ENCODE measurements at regions not wholly inside any gene's neighbourhood (a gene's known extent, or its start where the extent isn't known, plus 50 kb on each side); places are given as distances from the start of the nearest gene placed in this dataset.

GRCh38 chr7:3235322-3235721 lies 65.7 kb upstream of the SDK1 start:
- Mint-ChIP-seq H3K27me3 (peaks cover 16% of the 10 kb centered on the region), H3K9me3 (peaks cover 25% of the 10 kb centered on the region), H3K4me3 (no peak overlapping the region), H3K4me1 (ENCODE audit: low read depth) (no peaks in the 10 kb centered on the region), H3K27ac (no peak overlapping the region), H3K36me3 (ENCODE audit: low read depth) (no peaks in the 10 kb centered on the region)
- DNase-seq: no peak

DNA sequence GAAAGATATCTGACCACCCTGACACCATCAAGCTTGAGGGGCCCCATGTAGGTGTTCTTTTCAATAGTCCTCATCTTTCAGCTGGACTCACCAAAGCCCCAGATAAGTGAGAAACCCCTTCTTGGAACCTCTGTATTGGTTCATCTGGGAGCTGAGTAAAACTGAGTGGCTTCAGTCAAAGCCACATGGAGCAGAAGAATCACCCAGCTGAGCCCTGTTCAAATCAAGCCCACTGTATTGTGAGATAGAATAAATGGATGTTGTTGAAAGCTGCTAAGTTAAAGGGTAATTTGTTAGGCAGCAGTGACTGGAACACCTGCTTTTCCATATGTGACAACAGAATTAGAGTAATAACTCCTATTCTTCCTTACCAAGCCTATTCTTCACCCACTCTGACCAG lies 64.8 kb upstream of the SDK1 start:
- H3K27ac Mint-ChIP-seq: no peak overlapping the region
- H3K9me3 Mint-ChIP-seq: peaks cover 25% of the 10 kb centered on the region
- H3K4me1 Mint-ChIP-seq (ENCODE audit: low read depth): no peaks in the 10 kb centered on the region
- H3K27me3 Mint-ChIP-seq: peaks cover 16% of the 10 kb centered on the region
- H3K4me3 Mint-ChIP-seq: no peak overlapping the region
- H3K36me3 Mint-ChIP-seq (ENCODE audit: low read depth): no peaks in the 10 kb centered on the region
- DNase-seq: no peak

- peaks cover 25% of the 10 kb centered on the region for H3K9me3 Mint-ChIP-seq
- H3K36me3 Mint-ChIP-seq (ENCODE audit: low read depth): no peaks in the 10 kb centered on the region
- DNase-seq: no peak
- H3K4me1 Mint-ChIP-seq (ENCODE audit: low read depth): no peaks in the 10 kb centered on the region
- no peak overlapping the region for H3K4me3 Mint-ChIP-seq
- H3K27me3 Mint-ChIP-seq: peaks cover 12% of the 10 kb centered on the region
- no peak overlapping the region for H3K27ac Mint-ChIP-seq
Observed at GRCh38 chr7:3238525-3239210, 62.4 kb upstream of the SDK1 start.

GRCh38 chr7:3239291-3239691 lies 61.8 kb upstream of the SDK1 start:
- no peak for DNase-seq
- H3K9me3 Mint-ChIP-seq: peaks cover 25% of the 10 kb centered on the region
- H3K36me3 Mint-ChIP-seq (ENCODE audit: low read depth): no peaks in the 10 kb centered on the region
- no peak overlapping the region for H3K27ac Mint-ChIP-seq
- H3K4me3 Mint-ChIP-seq: no peak overlapping the region
- no peaks in the 10 kb centered on the region for H3K4me1 Mint-ChIP-seq (ENCODE audit: low read depth)
- peaks cover 11% of the 10 kb centered on the region for H3K27me3 Mint-ChIP-seq

GRCh38 chr7:3240826-3241430 lies 60.1 kb upstream of the SDK1 start:
- DNase-seq: no peak
- Mint-ChIP-seq H3K4me3 (no peak overlapping the region), H3K9me3 (peaks cover 15% of the 10 kb centered on the region), H3K27me3 (peaks cover 10% of the 10 kb centered on the region), H3K27ac (no peak overlapping the region), H3K36me3 (ENCODE audit: low read depth) (no peaks in the 10 kb centered on the region), H3K4me1 (ENCODE audit: low read depth) (no peaks in the 10 kb centered on the region)

GRCh38 chr7:3241686-3242258 lies 59.3 kb upstream of the SDK1 start:
- H3K27ac Mint-ChIP-seq: no peak overlapping the region
- peaks cover 12% of the 10 kb centered on the region for H3K9me3 Mint-ChIP-seq
- H3K27me3 Mint-ChIP-seq: peaks cover 6% of the 10 kb centered on the region
- H3K4me3 Mint-ChIP-seq: no peak overlapping the region
- no peaks in the 10 kb centered on the region for H3K36me3 Mint-ChIP-seq (ENCODE audit: low read depth)
- no peak for DNase-seq
- H3K4me1 Mint-ChIP-seq (ENCODE audit: low read depth): no peaks in the 10 kb centered on the region

DNA sequence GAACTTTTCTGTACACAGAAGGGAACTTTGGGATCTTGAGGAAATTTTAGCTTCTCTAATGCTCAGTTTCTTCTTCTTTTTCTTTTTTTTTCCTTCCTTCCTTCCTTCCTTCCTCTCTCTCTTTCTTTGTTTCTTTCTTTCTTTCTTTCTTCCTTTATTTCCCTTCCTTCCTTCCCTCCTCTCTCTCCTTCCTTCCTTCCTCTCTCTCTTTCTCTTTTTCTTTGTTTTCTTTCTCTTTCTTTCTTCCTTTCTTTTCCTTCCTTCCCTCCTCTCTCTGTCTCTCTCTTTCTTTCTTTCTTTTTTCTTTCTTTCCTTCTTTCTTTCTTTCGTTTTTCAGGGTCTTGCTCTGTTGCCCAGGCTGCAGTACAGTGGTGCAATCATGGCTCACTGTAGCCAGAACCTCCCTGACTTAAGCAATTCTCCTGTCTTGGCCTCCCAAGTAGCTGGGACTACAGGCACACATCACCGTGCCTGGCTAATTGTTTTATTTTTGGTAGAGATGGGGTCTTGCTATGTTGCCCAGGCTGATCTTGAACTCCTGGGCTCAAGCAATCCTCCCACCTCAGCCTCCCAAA lies 58.6 kb upstream of the SDK1 start:
- Mint-ChIP-seq H3K4me1 (ENCODE audit: low read depth) (no peaks in the 10 kb centered on the region), H3K4me3 (no peak overlapping the region), H3K27me3 (peaks cover 2% of the 10 kb centered on the region), H3K36me3 (ENCODE audit: low read depth) (no peaks in the 10 kb centered on the region), H3K9me3 (peaks cover 7% of the 10 kb centered on the region), H3K27ac (no peak overlapping the region)
- DNase-seq: no peak

- Mint-ChIP-seq H3K27ac (no peak overlapping the region), H3K27me3 (no peaks in the 10 kb centered on the region), H3K36me3 (ENCODE audit: low read depth) (no peaks in the 10 kb centered on the region), H3K9me3 (peaks cover 3% of the 10 kb centered on the region), H3K4me3 (no peak overlapping the region), H3K4me1 (ENCODE audit: low read depth) (no peaks in the 10 kb centered on the region)
- DNase-seq: no peak
Observed at GRCh38 chr7:3243256-3243655, 57.8 kb upstream of the SDK1 start.

DNA sequence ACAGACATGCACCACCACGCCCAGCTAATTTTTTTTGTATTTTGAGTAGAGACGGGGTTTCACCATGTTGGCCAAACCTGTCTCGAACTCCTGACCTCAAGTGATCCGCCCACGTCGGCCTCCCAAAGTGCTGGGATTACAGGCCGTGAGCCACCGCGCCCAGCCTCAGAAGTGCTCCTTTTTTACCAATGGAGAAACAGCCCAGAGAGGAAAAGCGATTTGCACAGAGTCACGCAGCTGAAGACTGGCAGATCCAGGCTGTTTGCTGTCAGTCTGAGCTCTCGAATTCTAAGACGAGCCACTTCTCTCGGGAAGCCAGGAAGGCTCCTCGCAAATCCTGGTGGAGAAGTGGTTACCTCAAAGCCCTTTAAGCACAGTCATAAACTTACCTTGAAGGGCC lies 57.4 kb upstream of the SDK1 start:
- H3K27me3 Mint-ChIP-seq: no peaks in the 10 kb centered on the region

DNA sequence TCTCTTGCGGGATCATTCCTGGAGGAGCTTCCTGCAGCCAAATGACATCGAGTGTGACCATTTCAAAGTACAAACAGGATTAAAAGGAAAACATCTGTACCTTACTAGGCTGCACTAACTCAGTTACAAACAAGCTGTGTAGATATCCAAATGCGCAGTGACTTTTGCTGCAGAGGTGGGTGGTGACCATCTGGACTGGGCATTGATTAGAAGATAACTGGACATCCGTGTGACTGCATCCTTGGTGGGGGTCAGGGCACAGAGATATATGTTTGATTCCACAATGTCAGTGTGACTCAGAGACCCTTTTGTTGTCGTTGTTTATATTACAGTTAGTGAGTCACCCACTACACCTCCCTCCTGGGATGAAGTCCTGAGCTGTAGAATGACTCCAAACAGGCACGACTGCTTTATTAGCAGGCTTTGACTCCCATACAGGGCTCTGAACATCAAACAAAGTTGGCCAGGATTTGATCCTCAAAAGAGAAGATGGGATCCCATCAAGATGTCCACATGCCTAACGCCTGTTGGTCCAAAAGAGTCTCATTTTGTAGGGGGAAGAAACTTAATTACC lies 56.7 kb upstream of the SDK1 start:
- no peaks in the 10 kb centered on the region for H3K27me3 Mint-ChIP-seq
- DNase-seq: no peak
- no peak overlapping the region for H3K4me3 Mint-ChIP-seq
- no peak overlapping the region for H3K27ac Mint-ChIP-seq
- no peaks in the 10 kb centered on the region for H3K36me3 Mint-ChIP-seq (ENCODE audit: low read depth)
- H3K9me3 Mint-ChIP-seq: peaks cover 3% of the 10 kb centered on the region
- H3K4me1 Mint-ChIP-seq (ENCODE audit: low read depth): no peaks in the 10 kb centered on the region

More for the DNA sequence above, 57.4 kb upstream of the SDK1 start:
- Mint-ChIP-seq H3K36me3 (ENCODE audit: low read depth) (no peaks in the 10 kb centered on the region), H3K9me3 (peaks cover 3% of the 10 kb centered on the region), H3K4me1 (ENCODE audit: low read depth) (no peaks in the 10 kb centered on the region), H3K4me3 (no peak overlapping the region), H3K27ac (no peak overlapping the region)
- no peak for DNase-seq

DNA sequence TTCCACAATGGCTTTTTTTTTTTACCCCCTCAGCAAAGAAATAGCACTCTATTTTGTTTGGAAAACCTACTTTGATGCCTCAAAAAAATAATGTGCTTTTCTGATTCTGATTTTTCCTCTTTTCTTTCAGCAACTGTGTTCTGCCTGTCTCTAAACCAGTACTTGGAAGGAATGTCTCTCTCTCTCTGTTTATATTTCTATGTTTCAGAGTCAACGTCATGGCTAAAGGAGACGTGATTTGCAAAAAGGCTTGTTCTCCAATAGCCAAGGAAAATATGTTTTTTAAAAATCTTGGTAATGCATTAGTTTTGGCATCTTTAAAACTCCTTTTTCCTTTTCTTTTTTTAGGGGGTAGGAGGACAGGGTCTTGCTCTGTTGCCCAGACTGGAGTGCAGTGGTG lies 56.0 kb upstream of the SDK1 start:
- Mint-ChIP-seq H3K4me1 (ENCODE audit: low read depth) (no peaks in the 10 kb centered on the region), H3K9me3 (peaks cover 3% of the 10 kb centered on the region), H3K27me3 (no peaks in the 10 kb centered on the region), H3K36me3 (ENCODE audit: low read depth) (no peaks in the 10 kb centered on the region), H3K27ac (no peak overlapping the region), H3K4me3 (no peak overlapping the region)
- DNase-seq: no peak

DNA sequence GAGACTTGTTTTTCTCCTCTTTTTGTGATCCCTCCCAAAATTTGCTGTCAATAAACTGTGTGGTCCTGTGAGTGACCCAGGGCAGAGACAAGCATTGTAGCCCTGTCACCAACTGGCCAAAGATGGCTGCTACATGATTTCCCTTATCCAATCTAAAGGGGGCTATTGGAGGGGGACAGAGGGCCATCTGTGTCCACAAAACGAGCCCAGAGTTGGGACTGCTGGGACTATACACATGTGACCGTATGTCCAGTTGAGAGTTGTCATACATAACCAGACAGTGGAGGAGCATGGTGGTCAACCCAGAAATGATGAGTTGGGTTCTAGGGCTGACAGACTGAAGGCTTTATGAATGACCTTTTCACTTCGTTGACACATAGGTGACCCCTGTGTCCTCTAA lies 55.3 kb upstream of the SDK1 start:
- Mint-ChIP-seq H3K4me3 (no peak overlapping the region), H3K4me1 (ENCODE audit: low read depth) (peaks cover 2% of the 10 kb centered on the region), H3K9me3 (peaks cover 3% of the 10 kb centered on the region), H3K27ac (no peak overlapping the region), H3K27me3 (no peaks in the 10 kb centered on the region), H3K36me3 (ENCODE audit: low read depth) (no peaks in the 10 kb centered on the region)
- no peak for DNase-seq

- Mint-ChIP-seq H3K4me3 (no peak overlapping the region), H3K36me3 (ENCODE audit: low read depth) (no peaks in the 10 kb centered on the region), H3K9me3 (peaks cover 3% of the 10 kb centered on the region), H3K4me1 (ENCODE audit: low read depth) (peaks cover 6% of the 10 kb centered on the region), H3K27me3 (no peaks in the 10 kb centered on the region), H3K27ac (no peak overlapping the region)
- no peak for DNase-seq
Observed at GRCh38 chr7:3246127-3246526, 54.9 kb upstream of the SDK1 start.

DNA sequence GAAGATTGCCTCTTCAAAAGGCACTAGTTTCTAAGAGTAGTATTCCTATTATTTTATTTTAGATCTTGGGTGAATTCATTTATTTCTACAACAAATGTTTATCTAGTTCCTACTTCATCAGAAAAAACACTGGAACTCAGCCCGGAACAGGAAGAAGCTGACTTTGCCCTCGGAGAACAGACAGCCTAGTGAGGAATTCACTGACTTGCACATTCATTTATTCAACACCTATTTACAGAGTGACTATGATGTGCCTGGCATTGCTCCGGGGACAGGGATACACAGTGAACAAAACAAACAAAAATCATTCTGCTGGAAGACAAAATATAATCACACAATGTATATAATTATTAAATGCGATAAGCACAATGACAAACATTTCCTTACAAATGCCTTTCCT lies 54.4 kb upstream of the SDK1 start:
- Mint-ChIP-seq H3K36me3 (ENCODE audit: low read depth) (no peaks in the 10 kb centered on the region), H3K4me1 (ENCODE audit: low read depth) (peaks cover 7% of the 10 kb centered on the region), H3K4me3 (no peak overlapping the region), H3K9me3 (peaks cover 3% of the 10 kb centered on the region), H3K27me3 (no peaks in the 10 kb centered on the region), H3K27ac (no peak overlapping the region)
- no peak for DNase-seq

DNA sequence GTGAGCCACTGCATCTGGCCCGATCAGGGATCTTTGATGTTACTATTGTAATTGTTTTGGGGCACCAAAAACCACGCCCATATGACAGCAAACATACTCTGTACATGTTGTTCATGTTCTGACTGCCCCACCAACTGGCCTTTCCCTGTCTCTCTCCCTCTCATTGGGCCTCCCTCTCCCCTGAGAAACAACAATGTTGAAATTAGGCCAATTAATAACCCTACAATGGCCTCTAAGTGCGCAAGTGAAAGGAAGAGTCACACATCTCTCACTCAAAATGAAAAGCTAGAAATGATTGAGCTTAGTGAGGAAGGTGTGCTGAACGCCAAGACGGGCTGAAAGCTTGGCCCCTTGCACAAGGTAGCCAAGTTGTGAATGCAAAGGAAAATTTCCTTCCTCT lies 50.3 kb upstream of the SDK1 start:
- H3K36me3 Mint-ChIP-seq (ENCODE audit: low read depth): no peaks in the 10 kb centered on the region

More for the DNA sequence above, 50.3 kb upstream of the SDK1 start:
- peaks cover 7% of the 10 kb centered on the region for H3K4me1 Mint-ChIP-seq (ENCODE audit: low read depth)
- DNase-seq: no peak
- H3K4me3 Mint-ChIP-seq: no peak overlapping the region
- no peak overlapping the region for H3K27ac Mint-ChIP-seq
- peaks cover 10% of the 10 kb centered on the region for H3K27me3 Mint-ChIP-seq
- peaks cover 3% of the 10 kb centered on the region for H3K9me3 Mint-ChIP-seq
